Transverse colon (tissue), 4 donors: ENCODE measurements at regions not wholly inside any gene's neighbourhood (a gene's known extent, or its start where the extent isn't known, plus 50 kb on each side); places are given as distances from the start of the nearest gene placed in this dataset.

Experiments
- DNase-seq: peaks from one replicate; pipeline ENCODE4 v3.0.0-alpha.2; 2019
- H3K27ac ChIP-seq, 4 donors: fragments of 200-600 bp; sonication (generic); 2 replicates each; pipeline ENCODE4 v1.5.1; 2016 to 2018; ENCODE audit warnings: inconsistent platforms in 4 of 4
- H3K27me3 ChIP-seq: fragments of 200-600 bp; sonication (generic); 2 replicates; pipeline ENCODE4 v1.5.1; 2017; ENCODE audit warnings: inconsistent platforms
- H3K36me3 ChIP-seq, 4 donors: fragments of 200-600 bp; sonication (generic); 2 replicates each; pipeline ENCODE4 v1.5.1; 2017 to 2019; ENCODE audit warnings: inconsistent platforms in 4 of 4
- H3K4me1 ChIP-seq, 4 donors: fragments of 200-600 bp; sonication (generic); 2 replicates each; pipeline ENCODE4 v1.5.1; 2017 to 2020; ENCODE audit warnings: inconsistent platforms in 4 of 4
- H3K4me3 ChIP-seq, 4 donors: fragments of 200-600 bp; sonication (generic); 1 replicate in 1 of 4; 2 replicates in 3 of 4; pipeline versions ENCODE4 v1.5.1 to v1.6.1; 2017 to 2019; ENCODE audit warnings: inconsistent platforms in 4 of 4
- H3K9me3 ChIP-seq, 2 donors: fragments of 200-600 bp; sonication (generic); 2 replicates each; pipeline ENCODE4 v1.5.1; 2017 to 2019; ENCODE audit warnings: inconsistent platforms in 2 of 2
- EP300 ChIP-seq: sonication (generic); formaldehyde crosslinking; IDR thresholded peaks from one replicate; pipeline ENCODE4 v1.6.1; 2017; ENCODE audit warnings: antibody characterized with exemption, low read depth
- POLR2A ChIP-seq: fragments of 450-650 bp; IDR thresholded peaks from one replicate; pipeline ENCODE4 v1.6.1; 2016; ENCODE audit warnings: antibody characterized with exemption, mild to moderate bottlenecking, moderate library complexity
- POLR2AphosphoS5 ChIP-seq, 3 donors: sonication (generic); formaldehyde crosslinking; IDR thresholded peaks; one replicate each; pipeline ENCODE4 v1.6.1; 2016; ENCODE audit warnings: antibody characterized with exemption in 3 of 3
- WGBS, 2 donors: methylation state at CpG; one replicate each; pipeline ENCODE4 v1.1.5; 2018; ENCODE audit warnings: low coverage in 1 of 2; 5-methylcytosine and 5-hydroxymethylcytosine counted together
- in situ Hi-C, 4 donors: fragments of 200-750 bp; cut with MboI; loops; one replicate each; pipeline versions ENCODE4 v1.15.0 to v1.15.1; 2017; ENCODE audit warnings: low sequenced_read_pairs in 3 of 4, low pct_ligation_motif_present in 1 of 4, low pct_unique_long_range_greater_than_20kb in 1 of 4
- intact Hi-C: fragments of 100-400 bp; cut with DNase I; formaldehyde crosslinking; loops from one replicate; pipeline ENCODE4 v1.15.1; 2023; ENCODE audit warnings: low total_unique reads
- TF ChIP-seq, protein P1 (sequence below), 5 experiments: fragments of 200-600 bp in 3 of 5; fragments of 450-650 bp in 2 of 5; sonication (generic) in 3 of 5; IDR thresholded peaks; 1 replicate in 2 of 5; 2 replicates in 3 of 5; pipeline ENCODE4 v1.5.1; 2016 to 2017; ENCODE audit warnings: antibody characterized with exemption in 5 of 5, inconsistent platforms in 3 of 5, mild to moderate bottlenecking in 2 of 5, moderate library complexity in 1 of 5

DNA sequence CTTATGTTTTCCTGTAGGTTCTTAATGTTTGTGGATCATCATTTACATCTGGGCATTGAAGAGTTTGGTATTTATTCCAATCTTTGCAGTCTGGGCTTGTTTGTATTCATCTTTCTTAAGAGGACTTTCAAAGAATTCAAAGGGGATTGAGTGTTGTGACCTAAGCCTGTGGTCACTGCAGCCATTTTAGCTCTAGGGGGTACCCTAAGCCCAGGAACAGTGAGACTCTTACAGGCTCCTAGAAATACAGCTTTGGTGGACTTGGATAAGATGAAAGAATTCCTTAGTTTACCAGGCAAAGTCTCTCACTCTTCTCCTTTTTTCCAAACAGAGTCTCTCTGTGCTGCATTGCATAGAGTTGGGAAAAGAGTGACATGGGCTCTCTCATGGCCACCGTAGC, 2539.0 kb upstream of the PCDH20 start:
- H3K4me1 ChIP-seq = no peaks in the 10 kb centered on the region
- in situ Hi-C loops (no loop called here), intact Hi-C loops (no loop called here)
- peaks cover 0 to 4% of the 10 kb centered on the region in 2 donors for H3K9me3 ChIP-seq
- H3K36me3 ChIP-seq = no peaks in the 10 kb centered on the region
- H3K27me3 ChIP-seq = no peaks in the 10 kb centered on the region
- no peak overlapping the region for H3K27ac ChIP-seq
- DNase-seq = no peak
- 86% methylated on average over 1 of the region's 1 CpG; no CpG with 5 or more reads in 1 of the 2 donors for WGBS, 2 donors
- TF ChIP-seq POLR2AphosphoS5 (IDR thresholded peaks at IDR 0.05) (no peak), POLR2A (no peak), EP300 (no peak)
- TF ChIP-seq, protein P1, sequence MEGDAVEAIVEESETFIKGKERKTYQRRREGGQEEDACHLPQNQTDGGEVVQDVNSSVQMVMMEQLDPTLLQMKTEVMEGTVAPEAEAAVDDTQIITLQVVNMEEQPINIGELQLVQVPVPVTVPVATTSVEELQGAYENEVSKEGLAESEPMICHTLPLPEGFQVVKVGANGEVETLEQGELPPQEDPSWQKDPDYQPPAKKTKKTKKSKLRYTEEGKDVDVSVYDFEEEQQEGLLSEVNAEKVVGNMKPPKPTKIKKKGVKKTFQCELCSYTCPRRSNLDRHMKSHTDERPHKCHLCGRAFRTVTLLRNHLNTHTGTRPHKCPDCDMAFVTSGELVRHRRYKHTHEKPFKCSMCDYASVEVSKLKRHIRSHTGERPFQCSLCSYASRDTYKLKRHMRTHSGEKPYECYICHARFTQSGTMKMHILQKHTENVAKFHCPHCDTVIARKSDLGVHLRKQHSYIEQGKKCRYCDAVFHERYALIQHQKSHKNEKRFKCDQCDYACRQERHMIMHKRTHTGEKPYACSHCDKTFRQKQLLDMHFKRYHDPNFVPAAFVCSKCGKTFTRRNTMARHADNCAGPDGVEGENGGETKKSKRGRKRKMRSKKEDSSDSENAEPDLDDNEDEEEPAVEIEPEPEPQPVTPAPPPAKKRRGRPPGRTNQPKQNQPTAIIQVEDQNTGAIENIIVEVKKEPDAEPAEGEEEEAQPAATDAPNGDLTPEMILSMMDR (IDR thresholded peaks at IDR 0.05) = no peak
- H3K4me3 ChIP-seq = no peak overlapping the region

- no peak for TF ChIP-seq EP300
- TF ChIP-seq POLR2AphosphoS5 (IDR thresholded peaks at IDR 0.05) = no peak
- no peak for TF ChIP-seq POLR2A
- no peak overlapping the region for H3K27ac ChIP-seq
- no peaks in the 10 kb centered on the region for H3K4me1 ChIP-seq
- no peak overlapping the region for H3K4me3 ChIP-seq
- intact Hi-C loops = no loop called here
- no peak for DNase-seq
- H3K36me3 ChIP-seq = no peaks in the 10 kb centered on the region
- in situ Hi-C loops = no loop called here
- H3K27me3 ChIP-seq = no peaks in the 10 kb centered on the region
- WGBS, 2 donors = 76 to 78% methylated on average over 3 of the region's 3 CpGs
- peaks cover 0 to 4% of the 10 kb centered on the region in 2 donors for H3K9me3 ChIP-seq
Measured at GRCh38 chr13:63948045-63948444, 2532.4 kb upstream of the PCDH20 start.

GRCh38 chr13:63944911-63945310, 2529.3 kb upstream of the PCDH20 start:
- Histone ChIP-seq H3K9me3 (no peaks in the 10 kb centered on the region), H3K4me3 (no peak overlapping the region), H3K36me3 (no peaks in the 10 kb centered on the region), H3K4me1 (no peaks in the 10 kb centered on the region), H3K27me3 (no peaks in the 10 kb centered on the region), H3K27ac (no peak overlapping the region)
- intact Hi-C loops = no loop called here
- in situ Hi-C loops = no loop called here
- DNase-seq = no peak
- TF ChIP-seq POLR2AphosphoS5 (IDR thresholded peaks at IDR 0.05) (no peak), POLR2A (no peak), EP300 (no peak)
- TF ChIP-seq, protein P1 (IDR thresholded peaks at IDR 0.05) = no peak

DNA sequence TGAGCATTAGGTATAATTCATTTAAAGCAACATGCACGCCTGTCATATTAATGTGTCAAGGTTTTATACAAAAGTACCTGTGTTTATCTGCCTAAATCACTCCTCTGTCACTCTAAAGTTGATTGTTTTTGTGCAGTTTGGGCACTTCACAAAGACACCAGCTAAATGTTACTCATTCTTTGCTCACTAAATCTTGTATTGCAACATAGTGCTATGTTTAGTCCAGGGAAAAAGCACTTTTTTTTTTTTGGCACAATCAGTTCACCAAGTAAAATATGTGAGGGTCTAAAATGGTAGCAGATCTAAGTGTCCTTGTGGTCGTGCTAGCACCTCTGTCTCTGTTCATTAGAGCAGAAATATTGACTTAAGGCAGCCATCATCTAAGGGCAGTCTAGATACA, 2526.7 kb upstream of the PCDH20 start:
- intact Hi-C loops = no loop called here
- in situ Hi-C loops = no loop called here
- Histone ChIP-seq H3K4me1 (no peaks in the 10 kb centered on the region), H3K4me3 (no peak overlapping the region), H3K9me3 (no peaks in the 10 kb centered on the region), H3K27ac (no peak overlapping the region), H3K36me3 (no peaks in the 10 kb centered on the region), H3K27me3 (no peaks in the 10 kb centered on the region)
- no peak for TF ChIP-seq EP300
- TF ChIP-seq, protein P1 (IDR thresholded peaks at IDR 0.05) = no peak
- TF ChIP-seq POLR2AphosphoS5 (IDR thresholded peaks at IDR 0.05) = no peak
- no peak for DNase-seq
- WGBS, 2 donors = 46 to 47% methylated on average over 2 of the region's 2 CpGs

DNA sequence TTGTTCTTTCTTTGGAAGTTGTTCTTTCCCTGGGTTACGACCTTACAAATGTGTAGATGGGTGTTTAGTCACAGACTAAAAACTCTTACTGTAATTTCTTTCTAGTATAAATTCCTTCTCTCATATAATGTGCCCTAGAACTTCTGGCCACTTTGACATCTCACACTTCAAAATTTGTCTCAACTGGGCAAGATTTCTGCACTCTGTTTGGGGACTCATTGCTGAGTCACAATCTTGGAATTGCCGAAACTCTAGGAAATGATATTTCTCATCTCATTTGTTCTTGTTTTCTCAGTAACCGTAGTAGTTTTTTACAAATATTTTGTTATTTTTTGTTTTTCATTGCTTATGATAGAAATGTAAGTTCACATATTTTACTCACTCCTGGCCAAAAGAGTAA, 2523.2 kb upstream of the PCDH20 start:
- 80 to 92% methylated on average over 3 of the region's 3 CpGs for WGBS, 2 donors
- TF ChIP-seq POLR2A (no peak), POLR2AphosphoS5 (IDR thresholded peaks at IDR 0.05) (no peak), EP300 (no peak)
- TF ChIP-seq, protein P1 (IDR thresholded peaks at IDR 0.05) = no peak
- H3K4me1 ChIP-seq = no peaks in the 10 kb centered on the region
- H3K9me3 ChIP-seq = no peaks in the 10 kb centered on the region
- H3K27me3 ChIP-seq = no peaks in the 10 kb centered on the region
- in situ Hi-C loops (no loop called here), intact Hi-C loops (no loop called here)
- no peak for DNase-seq
- H3K36me3 ChIP-seq = no peaks in the 10 kb centered on the region
- H3K27ac ChIP-seq = no peak overlapping the region
- no peak overlapping the region for H3K4me3 ChIP-seq
